ENCODE measurements at regions not wholly inside any gene's neighbourhood (a gene's known extent, or its start where the extent isn't known, plus 50 kb on each side); places are given as distances from the start of the nearest gene placed in this dataset.

DNA sequence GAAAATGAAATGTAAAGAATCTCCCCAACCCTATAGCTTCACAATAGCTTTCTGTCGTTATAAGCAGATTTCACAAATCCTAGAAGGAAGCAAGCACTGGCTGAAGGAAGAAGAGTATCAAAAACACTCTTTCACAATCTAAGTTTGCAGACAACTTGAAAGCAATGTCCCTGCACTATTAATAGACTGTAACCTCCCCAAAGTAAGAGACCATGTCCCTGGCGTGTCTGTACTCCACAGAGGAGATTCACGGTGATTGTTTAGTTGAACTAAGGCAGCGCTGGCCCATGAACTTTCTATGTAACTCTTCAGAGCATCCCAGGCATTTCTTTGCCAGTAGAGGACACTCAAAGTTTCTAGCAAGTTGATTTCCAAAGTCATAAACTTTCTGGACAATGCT lies 128.0 kb upstream of the HNRNPA3 start:
- Histone ChIP-seq H3K4me1 (ENCODE audit: control insufficient read depth in 4 of 4, insufficient read depth in 4 of 4, low read length in 3 of 4) (no peaks in the 10 kb centered on the region), H3K27me3 (ENCODE audit: control insufficient read depth in 4 of 4, insufficient read depth in 4 of 4, low read length in 3 of 4) (no peaks in the 10 kb centered on the region), H3K9ac (ENCODE audit: low read depth in 1 of 2, low read length in 2 of 2) (no peak overlapping the region), H3K27ac (ENCODE audit: low read depth in 1 of 2, low read length in 2 of 2) (no peak overlapping the region), H3K36me3 (ENCODE audit: control insufficient read depth in 4 of 4, insufficient read depth in 3 of 4, low read depth in 1 of 4, low read length in 3 of 4) (no peaks in the 10 kb centered on the region), H3K9me3 (ENCODE audit: control insufficient read depth in 4 of 4, low read length in 3 of 4) (no peaks in the 10 kb centered on the region), H3K4me3 (ENCODE audit: low read depth in 1 of 3, low read length in 3 of 3) (no peak overlapping the region)
- no peak for DNase-seq (ENCODE audit: low spot score)
- WGBS, result 55% methylated on average over 4 of the region's 4 CpGs
- no peak for TF ChIP-seq NR2F2 (IDR thresholded peaks at IDR 0.05)
- no peak for TF ChIP-seq JUND (IDR thresholded peaks at IDR 0.05)
- TF ChIP-seq, protein P1, sequence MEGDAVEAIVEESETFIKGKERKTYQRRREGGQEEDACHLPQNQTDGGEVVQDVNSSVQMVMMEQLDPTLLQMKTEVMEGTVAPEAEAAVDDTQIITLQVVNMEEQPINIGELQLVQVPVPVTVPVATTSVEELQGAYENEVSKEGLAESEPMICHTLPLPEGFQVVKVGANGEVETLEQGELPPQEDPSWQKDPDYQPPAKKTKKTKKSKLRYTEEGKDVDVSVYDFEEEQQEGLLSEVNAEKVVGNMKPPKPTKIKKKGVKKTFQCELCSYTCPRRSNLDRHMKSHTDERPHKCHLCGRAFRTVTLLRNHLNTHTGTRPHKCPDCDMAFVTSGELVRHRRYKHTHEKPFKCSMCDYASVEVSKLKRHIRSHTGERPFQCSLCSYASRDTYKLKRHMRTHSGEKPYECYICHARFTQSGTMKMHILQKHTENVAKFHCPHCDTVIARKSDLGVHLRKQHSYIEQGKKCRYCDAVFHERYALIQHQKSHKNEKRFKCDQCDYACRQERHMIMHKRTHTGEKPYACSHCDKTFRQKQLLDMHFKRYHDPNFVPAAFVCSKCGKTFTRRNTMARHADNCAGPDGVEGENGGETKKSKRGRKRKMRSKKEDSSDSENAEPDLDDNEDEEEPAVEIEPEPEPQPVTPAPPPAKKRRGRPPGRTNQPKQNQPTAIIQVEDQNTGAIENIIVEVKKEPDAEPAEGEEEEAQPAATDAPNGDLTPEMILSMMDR (IDR thresholded peaks at IDR 0.05; ENCODE audit: low read depth, low read length, missing input control), result no peak

DNA sequence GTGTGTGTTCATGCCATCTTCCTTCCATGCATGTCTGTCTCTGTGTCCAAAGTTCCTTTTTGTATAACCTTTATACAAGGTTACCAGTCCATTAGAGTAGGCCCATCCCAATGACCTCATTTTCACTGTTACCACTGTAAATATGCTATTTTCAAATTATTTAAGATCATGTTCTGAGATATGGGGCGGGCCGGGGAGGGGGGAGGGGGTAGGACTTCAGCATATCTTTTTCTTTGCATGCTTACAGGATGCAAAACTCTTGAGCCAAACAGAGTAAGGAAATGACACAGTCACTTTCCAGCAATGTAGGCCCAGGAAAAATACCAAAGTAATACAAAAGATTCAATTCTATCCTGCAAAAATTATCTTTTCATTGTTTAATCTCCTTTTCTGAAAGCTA lies 124.1 kb upstream of the HNRNPA3 start:
- Histone ChIP-seq H3K9me3 (ENCODE audit: control insufficient read depth in 4 of 4, low read length in 3 of 4) (no peaks in the 10 kb centered on the region), H3K27me3 (ENCODE audit: control insufficient read depth in 4 of 4, insufficient read depth in 4 of 4, low read length in 3 of 4) (no peaks in the 10 kb centered on the region), H3K27ac (ENCODE audit: low read depth in 1 of 2, low read length in 2 of 2) (no peak overlapping the region), H3K4me3 (ENCODE audit: low read depth in 1 of 3, low read length in 3 of 3) (no peak overlapping the region), H3K36me3 (ENCODE audit: control insufficient read depth in 4 of 4, insufficient read depth in 3 of 4, low read depth in 1 of 4, low read length in 3 of 4) (no peaks in the 10 kb centered on the region), H3K9ac (ENCODE audit: low read depth in 1 of 2, low read length in 2 of 2) (no peak overlapping the region), H3K4me1 (ENCODE audit: control insufficient read depth in 4 of 4, insufficient read depth in 4 of 4, low read length in 3 of 4) (no peaks in the 10 kb centered on the region)
- TF ChIP-seq, protein P2, sequence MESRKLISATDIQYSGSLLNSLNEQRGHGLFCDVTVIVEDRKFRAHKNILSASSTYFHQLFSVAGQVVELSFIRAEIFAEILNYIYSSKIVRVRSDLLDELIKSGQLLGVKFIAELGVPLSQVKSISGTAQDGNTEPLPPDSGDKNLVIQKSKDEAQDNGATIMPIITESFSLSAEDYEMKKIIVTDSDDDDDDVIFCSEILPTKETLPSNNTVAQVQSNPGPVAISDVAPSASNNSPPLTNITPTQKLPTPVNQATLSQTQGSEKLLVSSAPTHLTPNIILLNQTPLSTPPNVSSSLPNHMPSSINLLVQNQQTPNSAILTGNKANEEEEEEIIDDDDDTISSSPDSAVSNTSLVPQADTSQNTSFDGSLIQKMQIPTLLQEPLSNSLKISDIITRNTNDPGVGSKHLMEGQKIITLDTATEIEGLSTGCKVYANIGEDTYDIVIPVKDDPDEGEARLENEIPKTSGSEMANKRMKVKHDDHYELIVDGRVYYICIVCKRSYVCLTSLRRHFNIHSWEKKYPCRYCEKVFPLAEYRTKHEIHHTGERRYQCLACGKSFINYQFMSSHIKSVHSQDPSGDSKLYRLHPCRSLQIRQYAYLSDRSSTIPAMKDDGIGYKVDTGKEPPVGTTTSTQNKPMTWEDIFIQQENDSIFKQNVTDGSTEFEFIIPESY (IDR thresholded peaks at IDR 0.05), result no peak
- WGBS, result 70% methylated on average over 2 of the region's 2 CpGs
- DNase-seq (ENCODE audit: low spot score), result no peak

DNA sequence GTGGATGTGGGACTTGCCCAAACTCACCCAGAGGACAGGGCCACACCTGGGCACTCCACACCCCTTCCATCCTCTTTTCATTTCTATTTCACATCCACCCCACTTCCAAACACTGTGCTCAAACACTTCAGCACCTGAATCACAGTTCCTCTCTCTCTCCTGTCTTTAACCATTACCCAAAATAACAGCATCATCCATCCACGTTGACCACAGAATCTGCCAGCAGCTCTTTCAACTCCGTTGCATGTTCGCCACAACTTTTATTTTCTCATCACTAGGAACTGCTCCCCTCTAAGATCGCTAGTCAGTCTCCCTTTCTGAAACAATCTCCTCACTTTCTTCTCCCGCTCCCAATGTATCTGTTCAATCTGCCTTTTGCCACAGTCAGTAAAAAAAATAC lies 121.6 kb upstream of the HNRNPA3 start:
- H3K9me3 ChIP-seq (ENCODE audit: control insufficient read depth in 4 of 4, low read length in 3 of 4), result no peaks in the 10 kb centered on the region
- peaks cover 0 to 6% (median 0%) of the 10 kb centered on the region in 4 donors for H3K27me3 ChIP-seq (ENCODE audit: control insufficient read depth in 4 of 4, insufficient read depth in 4 of 4, low read length in 3 of 4)
- no peaks in the 10 kb centered on the region for H3K36me3 ChIP-seq (ENCODE audit: control insufficient read depth in 4 of 4, insufficient read depth in 3 of 4, low read depth in 1 of 4, low read length in 3 of 4)
- H3K27ac ChIP-seq (ENCODE audit: low read depth in 1 of 2, low read length in 2 of 2), result no peak overlapping the region
- no peak for DNase-seq (ENCODE audit: low spot score)
- H3K4me1 ChIP-seq (ENCODE audit: control insufficient read depth in 4 of 4, insufficient read depth in 4 of 4, low read length in 3 of 4), result no peaks in the 10 kb centered on the region
- 76% methylated on average over 5 of the region's 5 CpGs for WGBS
- no peak overlapping the region for H3K4me3 ChIP-seq (ENCODE audit: low read depth in 1 of 3, low read length in 3 of 3)
- TF ChIP-seq, protein P3, sequence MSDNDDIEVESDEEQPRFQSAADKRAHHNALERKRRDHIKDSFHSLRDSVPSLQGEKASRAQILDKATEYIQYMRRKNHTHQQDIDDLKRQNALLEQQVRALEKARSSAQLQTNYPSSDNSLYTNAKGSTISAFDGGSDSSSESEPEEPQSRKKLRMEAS (IDR thresholded peaks at IDR 0.05), result no peak
- TF ChIP-seq SP1 (IDR thresholded peaks at IDR 0.05), result no peak
- TF ChIP-seq, protein P4, sequence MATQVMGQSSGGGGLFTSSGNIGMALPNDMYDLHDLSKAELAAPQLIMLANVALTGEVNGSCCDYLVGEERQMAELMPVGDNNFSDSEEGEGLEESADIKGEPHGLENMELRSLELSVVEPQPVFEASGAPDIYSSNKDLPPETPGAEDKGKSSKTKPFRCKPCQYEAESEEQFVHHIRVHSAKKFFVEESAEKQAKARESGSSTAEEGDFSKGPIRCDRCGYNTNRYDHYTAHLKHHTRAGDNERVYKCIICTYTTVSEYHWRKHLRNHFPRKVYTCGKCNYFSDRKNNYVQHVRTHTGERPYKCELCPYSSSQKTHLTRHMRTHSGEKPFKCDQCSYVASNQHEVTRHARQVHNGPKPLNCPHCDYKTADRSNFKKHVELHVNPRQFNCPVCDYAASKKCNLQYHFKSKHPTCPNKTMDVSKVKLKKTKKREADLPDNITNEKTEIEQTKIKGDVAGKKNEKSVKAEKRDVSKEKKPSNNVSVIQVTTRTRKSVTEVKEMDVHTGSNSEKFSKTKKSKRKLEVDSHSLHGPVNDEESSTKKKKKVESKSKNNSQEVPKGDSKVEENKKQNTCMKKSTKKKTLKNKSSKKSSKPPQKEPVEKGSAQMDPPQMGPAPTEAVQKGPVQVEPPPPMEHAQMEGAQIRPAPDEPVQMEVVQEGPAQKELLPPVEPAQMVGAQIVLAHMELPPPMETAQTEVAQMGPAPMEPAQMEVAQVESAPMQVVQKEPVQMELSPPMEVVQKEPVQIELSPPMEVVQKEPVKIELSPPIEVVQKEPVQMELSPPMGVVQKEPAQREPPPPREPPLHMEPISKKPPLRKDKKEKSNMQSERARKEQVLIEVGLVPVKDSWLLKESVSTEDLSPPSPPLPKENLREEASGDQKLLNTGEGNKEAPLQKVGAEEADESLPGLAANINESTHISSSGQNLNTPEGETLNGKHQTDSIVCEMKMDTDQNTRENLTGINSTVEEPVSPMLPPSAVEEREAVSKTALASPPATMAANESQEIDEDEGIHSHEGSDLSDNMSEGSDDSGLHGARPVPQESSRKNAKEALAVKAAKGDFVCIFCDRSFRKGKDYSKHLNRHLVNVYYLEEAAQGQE (IDR thresholded peaks at IDR 0.05), result no peak
- TF ChIP-seq RAD21 (IDR thresholded peaks at IDR 0.05), result no peak
- TF ChIP-seq, protein P1 (IDR thresholded peaks at IDR 0.05; ENCODE audit: low read depth, low read length, missing input control), result no peak
- TF ChIP-seq TAF1 (conservative IDR thresholded peaks at IDR 0.05), result no peak
- TF ChIP-seq, protein P2 (IDR thresholded peaks at IDR 0.05), result no peak
- TF ChIP-seq, protein P5, sequence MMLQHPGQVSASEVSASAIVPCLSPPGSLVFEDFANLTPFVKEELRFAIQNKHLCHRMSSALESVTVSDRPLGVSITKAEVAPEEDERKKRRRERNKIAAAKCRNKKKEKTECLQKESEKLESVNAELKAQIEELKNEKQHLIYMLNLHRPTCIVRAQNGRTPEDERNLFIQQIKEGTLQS (IDR thresholded peaks at IDR 0.05), result no peak
- TF ChIP-seq GABPA (IDR thresholded peaks at IDR 0.05 in 1 of 2, conservative IDR thresholded peaks at IDR 0.05 in 1 of 2), result no peak
- no peak for TF ChIP-seq YY1 (IDR thresholded peaks at IDR 0.05)
- TF ChIP-seq FOXA2 (IDR thresholded peaks at IDR 0.05), result no peak
- TF ChIP-seq JUND (IDR thresholded peaks at IDR 0.05), result no peak
- H3K9ac ChIP-seq (ENCODE audit: low read depth in 1 of 2, low read length in 2 of 2), result no peak overlapping the region
